ENCODE measurements at regions not wholly inside any gene's neighbourhood (a gene's known extent, or its start where the extent isn't known, plus 50 kb on each side); places are given as distances from the start of the nearest gene placed in this dataset.
A peak's percentile ranks its signal among the peaks of the same experiment; 100 is the strongest.
"Not testable (repeated sequence)": the region's sequence is repeated elsewhere in the genome, so short reads cannot be mapped to it uniquely, and the experiment has no call there.

- Histone ChIP-seq H3K4me3 (replicated peaks; ENCODE audit: low read depth, low read length) (no peak overlapping the region), H3K36me3 (ENCODE audit: control insufficient read depth, insufficient read depth, low read length) (no peaks in the 10 kb centered on the region), H3K27me3 (replicated peaks; ENCODE audit: control insufficient read depth, insufficient read depth, low read length) (no peaks in the 10 kb centered on the region)
- no peak for TF ChIP-seq CTCF (IDR thresholded peaks at IDR 0.05; ENCODE audit: insufficient read depth, low read length, poor library complexity, severe bottlenecking)
- DNase-seq (ENCODE audit: extremely low read depth, insufficient read length): no peak
Observed at GRCh38 chr2:47728551-47728950, 54.4 kb upstream of the MSH6 start.

- DNase-seq (ENCODE audit: extremely low read depth, insufficient read length): no peak
- H3K36me3 ChIP-seq (ENCODE audit: control insufficient read depth, insufficient read depth, low read length): no peaks in the 10 kb centered on the region
- H3K4me3 ChIP-seq (replicated peaks; ENCODE audit: low read depth, low read length): no peak overlapping the region
- TF ChIP-seq CTCF (IDR thresholded peaks at IDR 0.05; ENCODE audit: insufficient read depth, low read length, poor library complexity, severe bottlenecking): no peak
- no peaks in the 10 kb centered on the region for H3K27me3 ChIP-seq (replicated peaks; ENCODE audit: control insufficient read depth, insufficient read depth, low read length)
Observed at GRCh38 chr2:47727956-47728355, 55.0 kb upstream of the MSH6 start.

GRCh38 chr2:47726978-47727377 lies 56.0 kb upstream of the MSH6 start:
- not testable (repeated sequence) for H3K27me3 ChIP-seq (replicated peaks; ENCODE audit: control insufficient read depth, insufficient read depth, low read length); H3K36me3 ChIP-seq (ENCODE audit: control insufficient read depth, insufficient read depth, low read length); H3K4me3 ChIP-seq (replicated peaks; ENCODE audit: low read depth, low read length); DNase-seq (ENCODE audit: extremely low read depth, insufficient read length)

GRCh38 chr2:47725808-47726207 lies 57.1 kb upstream of the MSH6 start:
- no peaks in the 10 kb centered on the region for H3K36me3 ChIP-seq (ENCODE audit: control insufficient read depth, insufficient read depth, low read length)
- H3K4me3 ChIP-seq (replicated peaks; ENCODE audit: low read depth, low read length): no peak overlapping the region
- no peak for TF ChIP-seq CTCF (IDR thresholded peaks at IDR 0.05; ENCODE audit: insufficient read depth, low read length, poor library complexity, severe bottlenecking)
- no peak for DNase-seq (ENCODE audit: extremely low read depth, insufficient read length)
- no peaks in the 10 kb centered on the region for H3K27me3 ChIP-seq (replicated peaks; ENCODE audit: control insufficient read depth, insufficient read depth, low read length)

- H3K27me3 ChIP-seq (replicated peaks; ENCODE audit: control insufficient read depth, insufficient read depth, low read length): no peaks in the 10 kb centered on the region
- peak; percentile 92 for DNase-seq (ENCODE audit: extremely low read depth, insufficient read length)
- TF ChIP-seq CTCF (IDR thresholded peaks at IDR 0.05; ENCODE audit: insufficient read depth, low read length, poor library complexity, severe bottlenecking): no peak
- H3K36me3 ChIP-seq (ENCODE audit: control insufficient read depth, insufficient read depth, low read length): no peaks in the 10 kb centered on the region
- H3K4me3 ChIP-seq (replicated peaks; ENCODE audit: low read depth, low read length): no peak overlapping the region
Observed at GRCh38 chr2:47724221-47724981, 58.5 kb upstream of the MSH6 start.

GRCh38 chr2:47721296-47721695 lies 61.6 kb upstream of the MSH6 start:
- Histone ChIP-seq H3K27me3 (replicated peaks; ENCODE audit: control insufficient read depth, insufficient read depth, low read length) (no peaks in the 10 kb centered on the region), H3K4me3 (replicated peaks; ENCODE audit: low read depth, low read length) (no peak overlapping the region), H3K36me3 (ENCODE audit: control insufficient read depth, insufficient read depth, low read length) (no peaks in the 10 kb centered on the region)
- TF ChIP-seq CTCF (IDR thresholded peaks at IDR 0.05; ENCODE audit: insufficient read depth, low read length, poor library complexity, severe bottlenecking): no peak
- DNase-seq (ENCODE audit: extremely low read depth, insufficient read length): no peak
